A549 (cell line): ENCODE measurements at regions not wholly inside any gene's neighbourhood (a gene's known extent, or its start where the extent isn't known, plus 50 kb on each side); places are given as distances from the start of the nearest gene placed in this dataset.

Experiments used
- NPAS2 ChIP-seq: fragments of 250-450 bp; sonication (Bioruptor Pico); IDR thresholded peaks from 2 replicates; pipeline ENCODE4 v1.8.0; 2022; ENCODE audit warnings: mild to moderate bottlenecking, moderate library complexity, borderline replicate concordance
- POLR2A ChIP-seq: IDR thresholded peaks from 2 replicates; pipeline ENCODE4 v1.6.1; 2012; ENCODE audit warnings: mild to moderate bottlenecking, low read length
- RAD21 ChIP-seq, 2 experiments: fragments of >200 bp in 1 of 2; sonication (Bioruptor Twin) in 1 of 2; formaldehyde crosslinking in 1 of 2; IDR thresholded peaks in 1 of 2; conservative IDR thresholded peaks in 1 of 2; 2 replicates in 1 of 2; 3 replicates in 1 of 2; pipeline ENCODE4 v1.6.1; 2012 to 2018; ENCODE audit warnings: inconsistent platforms in 1 of 2
- TF ChIP-seq, protein P1 (sequence below): fragments of >200 bp; sonication (Bioruptor Twin); formaldehyde crosslinking; IDR thresholded peaks from 3 replicates; pipeline ENCODE4 v1.5.1; 2016
- TF ChIP-seq, protein P2 (sequence below): fragments of >200 bp; sonication (Bioruptor Twin); formaldehyde crosslinking; IDR thresholded peaks from 2 replicates; pipeline ENCODE4 v1.6.1; 2016

DNA sequence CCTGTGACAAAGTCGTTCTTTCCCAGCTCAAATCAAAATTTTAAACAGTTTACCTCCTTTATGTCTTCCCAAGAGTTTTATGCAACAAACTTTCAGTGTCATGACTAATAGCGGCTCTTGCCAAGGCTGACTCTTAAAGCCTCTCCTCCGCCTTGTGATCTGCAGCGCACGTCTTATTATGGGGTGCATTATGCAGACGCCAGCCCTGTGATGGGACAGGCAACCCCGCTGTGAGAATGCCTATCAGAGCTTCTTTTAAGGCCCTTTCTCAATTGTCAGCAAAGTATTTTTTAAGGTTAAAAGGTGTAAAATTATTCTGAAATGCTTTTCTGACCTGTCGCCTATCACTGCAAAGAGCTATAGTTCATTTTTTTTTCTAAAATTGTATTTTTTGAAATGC, 152.8 kb downstream of the SOX1 start:
- TF ChIP-seq, protein P1, sequence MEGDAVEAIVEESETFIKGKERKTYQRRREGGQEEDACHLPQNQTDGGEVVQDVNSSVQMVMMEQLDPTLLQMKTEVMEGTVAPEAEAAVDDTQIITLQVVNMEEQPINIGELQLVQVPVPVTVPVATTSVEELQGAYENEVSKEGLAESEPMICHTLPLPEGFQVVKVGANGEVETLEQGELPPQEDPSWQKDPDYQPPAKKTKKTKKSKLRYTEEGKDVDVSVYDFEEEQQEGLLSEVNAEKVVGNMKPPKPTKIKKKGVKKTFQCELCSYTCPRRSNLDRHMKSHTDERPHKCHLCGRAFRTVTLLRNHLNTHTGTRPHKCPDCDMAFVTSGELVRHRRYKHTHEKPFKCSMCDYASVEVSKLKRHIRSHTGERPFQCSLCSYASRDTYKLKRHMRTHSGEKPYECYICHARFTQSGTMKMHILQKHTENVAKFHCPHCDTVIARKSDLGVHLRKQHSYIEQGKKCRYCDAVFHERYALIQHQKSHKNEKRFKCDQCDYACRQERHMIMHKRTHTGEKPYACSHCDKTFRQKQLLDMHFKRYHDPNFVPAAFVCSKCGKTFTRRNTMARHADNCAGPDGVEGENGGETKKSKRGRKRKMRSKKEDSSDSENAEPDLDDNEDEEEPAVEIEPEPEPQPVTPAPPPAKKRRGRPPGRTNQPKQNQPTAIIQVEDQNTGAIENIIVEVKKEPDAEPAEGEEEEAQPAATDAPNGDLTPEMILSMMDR = no peak
- TF ChIP-seq POLR2A = no peak
- TF ChIP-seq NPAS2 (CRISPR knock-in tag) = no peak
- no peak for TF ChIP-seq RAD21 (conservative IDR thresholded peaks at IDR 0.05 in 1 of 2, IDR thresholded peaks at IDR 0.05 in 1 of 2)
- TF ChIP-seq, protein P2, sequence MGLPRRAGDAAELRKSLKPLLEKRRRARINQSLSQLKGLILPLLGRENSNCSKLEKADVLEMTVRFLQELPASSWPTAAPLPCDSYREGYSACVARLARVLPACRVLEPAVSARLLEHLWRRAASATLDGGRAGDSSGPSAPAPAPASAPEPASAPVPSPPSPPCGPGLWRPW = no peak
